ENCODE measurements at regions not wholly inside any gene's neighbourhood (a gene's known extent, or its start where the extent isn't known, plus 50 kb on each side); places are given as distances from the start of the nearest gene placed in this dataset.

DNA sequence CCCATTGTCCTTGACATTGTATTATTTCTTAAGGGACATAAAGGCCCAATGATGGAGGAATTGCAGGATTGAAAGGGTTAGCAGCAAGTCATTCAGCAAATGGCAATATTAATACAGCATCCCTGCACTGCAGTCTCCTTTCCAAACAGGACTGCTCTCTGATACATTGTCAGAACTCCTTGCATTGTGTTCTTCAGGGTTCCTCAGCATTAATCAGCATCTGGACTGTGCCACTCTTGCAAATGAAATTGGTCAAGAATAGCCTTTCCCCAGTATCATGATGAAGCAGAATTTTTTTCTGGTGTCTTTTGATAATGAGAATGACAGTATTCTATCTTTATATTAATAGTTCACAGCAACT is 272.6 kb upstream of the HAND2 start:
- TF ChIP-seq, protein P1, sequence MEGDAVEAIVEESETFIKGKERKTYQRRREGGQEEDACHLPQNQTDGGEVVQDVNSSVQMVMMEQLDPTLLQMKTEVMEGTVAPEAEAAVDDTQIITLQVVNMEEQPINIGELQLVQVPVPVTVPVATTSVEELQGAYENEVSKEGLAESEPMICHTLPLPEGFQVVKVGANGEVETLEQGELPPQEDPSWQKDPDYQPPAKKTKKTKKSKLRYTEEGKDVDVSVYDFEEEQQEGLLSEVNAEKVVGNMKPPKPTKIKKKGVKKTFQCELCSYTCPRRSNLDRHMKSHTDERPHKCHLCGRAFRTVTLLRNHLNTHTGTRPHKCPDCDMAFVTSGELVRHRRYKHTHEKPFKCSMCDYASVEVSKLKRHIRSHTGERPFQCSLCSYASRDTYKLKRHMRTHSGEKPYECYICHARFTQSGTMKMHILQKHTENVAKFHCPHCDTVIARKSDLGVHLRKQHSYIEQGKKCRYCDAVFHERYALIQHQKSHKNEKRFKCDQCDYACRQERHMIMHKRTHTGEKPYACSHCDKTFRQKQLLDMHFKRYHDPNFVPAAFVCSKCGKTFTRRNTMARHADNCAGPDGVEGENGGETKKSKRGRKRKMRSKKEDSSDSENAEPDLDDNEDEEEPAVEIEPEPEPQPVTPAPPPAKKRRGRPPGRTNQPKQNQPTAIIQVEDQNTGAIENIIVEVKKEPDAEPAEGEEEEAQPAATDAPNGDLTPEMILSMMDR (IDR thresholded peaks at IDR 0.05) = no peak
- TF ChIP-seq POLR2A (IDR thresholded peaks at IDR 0.05) (no peak), EP300 (IDR thresholded peaks at IDR 0.05) (no peak), POLR2AphosphoS5 (IDR thresholded peaks at IDR 0.05) (no peak)
